ENCODE measurements at regions not wholly inside any gene's neighbourhood (a gene's known extent, or its start where the extent isn't known, plus 50 kb on each side); places are given as distances from the start of the nearest gene placed in this dataset.

GRCh38 chr14:81829447-81829846, 295.8 kb upstream of the SEL1L start:
- TF ChIP-seq POLR2AphosphoS5 (IDR thresholded peaks at IDR 0.05) (no peak), POLR2A (IDR thresholded peaks at IDR 0.05) (no peak)
- TF ChIP-seq, protein P1, sequence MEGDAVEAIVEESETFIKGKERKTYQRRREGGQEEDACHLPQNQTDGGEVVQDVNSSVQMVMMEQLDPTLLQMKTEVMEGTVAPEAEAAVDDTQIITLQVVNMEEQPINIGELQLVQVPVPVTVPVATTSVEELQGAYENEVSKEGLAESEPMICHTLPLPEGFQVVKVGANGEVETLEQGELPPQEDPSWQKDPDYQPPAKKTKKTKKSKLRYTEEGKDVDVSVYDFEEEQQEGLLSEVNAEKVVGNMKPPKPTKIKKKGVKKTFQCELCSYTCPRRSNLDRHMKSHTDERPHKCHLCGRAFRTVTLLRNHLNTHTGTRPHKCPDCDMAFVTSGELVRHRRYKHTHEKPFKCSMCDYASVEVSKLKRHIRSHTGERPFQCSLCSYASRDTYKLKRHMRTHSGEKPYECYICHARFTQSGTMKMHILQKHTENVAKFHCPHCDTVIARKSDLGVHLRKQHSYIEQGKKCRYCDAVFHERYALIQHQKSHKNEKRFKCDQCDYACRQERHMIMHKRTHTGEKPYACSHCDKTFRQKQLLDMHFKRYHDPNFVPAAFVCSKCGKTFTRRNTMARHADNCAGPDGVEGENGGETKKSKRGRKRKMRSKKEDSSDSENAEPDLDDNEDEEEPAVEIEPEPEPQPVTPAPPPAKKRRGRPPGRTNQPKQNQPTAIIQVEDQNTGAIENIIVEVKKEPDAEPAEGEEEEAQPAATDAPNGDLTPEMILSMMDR (IDR thresholded peaks at IDR 0.05), result no peak
- Histone ChIP-seq H3K27ac (no peak overlapping the region), H3K27me3 (replicated peaks; ENCODE audit: insufficient read depth) (no peaks in the 10 kb centered on the region), H3K9me3 (no peaks in the 10 kb centered on the region), H3K4me1 (replicated peaks) (no peaks in the 10 kb centered on the region), H3K4me3 (no peak overlapping the region), H3K36me3 (no peaks in the 10 kb centered on the region)
- 97% methylated on average over 13 of the region's 24 CpGs for WGBS
- intact Hi-C loops (cut with DNase I), result no loop called here
- no peak for DNase-seq (ENCODE audit: low spot score)

GRCh38 chr14:81831128-81831820, 297.6 kb upstream of the SEL1L start:
- H3K27ac ChIP-seq, result no peak overlapping the region
- TF ChIP-seq, protein P1 (IDR thresholded peaks at IDR 0.05), result no peak
- intact Hi-C loops (cut with DNase I), result no loop called here
- no peak overlapping the region for H3K4me3 ChIP-seq
- no peaks in the 10 kb centered on the region for H3K27me3 ChIP-seq (replicated peaks; ENCODE audit: insufficient read depth)
- H3K36me3 ChIP-seq, result no peaks in the 10 kb centered on the region
- no peak for DNase-seq (ENCODE audit: low spot score)
- H3K4me1 ChIP-seq (replicated peaks), result no peaks in the 10 kb centered on the region
- WGBS, result 47% methylated on average over 4 of the region's 4 CpGs
- H3K9me3 ChIP-seq, result no peaks in the 10 kb centered on the region

DNA sequence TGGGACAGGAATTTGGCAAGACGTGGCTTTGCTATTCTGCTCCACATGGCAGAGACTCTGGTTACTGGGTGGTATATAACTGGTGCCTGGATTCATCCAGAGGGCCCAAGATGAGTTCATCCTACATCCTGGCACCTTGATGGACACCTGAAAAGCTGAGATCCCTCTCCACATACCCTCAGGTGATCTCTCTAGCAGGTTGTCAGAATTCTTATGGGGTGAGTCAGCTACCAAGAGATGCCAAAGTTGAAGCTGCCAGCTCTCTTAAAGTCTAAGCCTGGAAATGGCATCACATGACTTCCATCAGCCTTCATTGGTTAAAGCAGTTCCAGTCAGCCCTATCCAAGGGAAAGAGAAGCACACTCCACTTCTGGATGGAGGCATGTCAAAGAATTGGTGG, 300.7 kb upstream of the SEL1L start:
- DNase-seq (ENCODE audit: low spot score), result no peak
- intact Hi-C loops (cut with DNase I), result no loop called here
- H3K9me3 ChIP-seq, result no peaks in the 10 kb centered on the region
- no peaks in the 10 kb centered on the region for H3K4me1 ChIP-seq (replicated peaks)
- H3K36me3 ChIP-seq, result no peaks in the 10 kb centered on the region
- H3K27ac ChIP-seq, result no peak overlapping the region
- no peak overlapping the region for H3K4me3 ChIP-seq
- TF ChIP-seq POLR2A (IDR thresholded peaks at IDR 0.05), result no peak
- no peak for TF ChIP-seq POLR2AphosphoS5 (IDR thresholded peaks at IDR 0.05)
- TF ChIP-seq, protein P1 (IDR thresholded peaks at IDR 0.05), result no peak
- WGBS, result 33% methylated on average over 1 of the region's 1 CpG
- H3K27me3 ChIP-seq (replicated peaks; ENCODE audit: insufficient read depth), result no peaks in the 10 kb centered on the region

- Histone ChIP-seq H3K9me3 (no peaks in the 10 kb centered on the region), H3K27ac (no peak overlapping the region), H3K4me1 (replicated peaks) (no peaks in the 10 kb centered on the region), H3K4me3 (no peak overlapping the region), H3K27me3 (replicated peaks; ENCODE audit: insufficient read depth) (no peaks in the 10 kb centered on the region), H3K36me3 (no peaks in the 10 kb centered on the region)
- intact Hi-C loops (cut with DNase I), result no loop called here
- TF ChIP-seq POLR2A (IDR thresholded peaks at IDR 0.05) (no peak), POLR2AphosphoS5 (IDR thresholded peaks at IDR 0.05) (no peak)
- TF ChIP-seq, protein P1 (IDR thresholded peaks at IDR 0.05), result no peak
- WGBS, result 88% methylated on average over 4 of the region's 4 CpGs
- DNase-seq (ENCODE audit: low spot score), result no peak
Observed at GRCh38 chr14:81837304-81837703, 303.7 kb upstream of the SEL1L start.

- no peaks in the 10 kb centered on the region for H3K4me1 ChIP-seq (replicated peaks)
- TF ChIP-seq, protein P1 (IDR thresholded peaks at IDR 0.05), result no peak
- TF ChIP-seq POLR2AphosphoS5 (IDR thresholded peaks at IDR 0.05) (no peak), POLR2A (IDR thresholded peaks at IDR 0.05) (no peak)
- intact Hi-C loops (cut with DNase I), result no loop called here
- no peak overlapping the region for H3K27ac ChIP-seq
- no peak for DNase-seq (ENCODE audit: low spot score)
- no peaks in the 10 kb centered on the region for H3K36me3 ChIP-seq
- no peaks in the 10 kb centered on the region for H3K27me3 ChIP-seq (replicated peaks; ENCODE audit: insufficient read depth)
- no peak overlapping the region for H3K4me3 ChIP-seq
- 42% methylated on average over 2 of the region's 2 CpGs for WGBS
- H3K9me3 ChIP-seq, result no peaks in the 10 kb centered on the region
Observed at GRCh38 chr14:81839056-81839455, 305.4 kb upstream of the SEL1L start.

All from prostate gland (tissue), 2 donors.